Hepatocyte (in vitro differentiated cells): ENCODE measurements at regions not wholly inside any gene's neighbourhood (a gene's known extent, or its start where the extent isn't known, plus 50 kb on each side); places are given as distances from the start of the nearest gene placed in this dataset.

Source experiments
- DNase-seq: peaks from one replicate; pipeline ENCODE4 v3.0.0-alpha.2; 2016; ENCODE audit warnings: low spot score
- H2AFZ ChIP-seq: fragments of 200-600 bp; sonication (generic); 2 replicates; pipeline ENCODE4 v1.6.0; 2016; ENCODE audit warnings: antibody characterized with exemption, mild to moderate bottlenecking
- H3K27ac ChIP-seq: fragments of 200-600 bp; sonication (generic); 2 replicates; pipeline ENCODE4 v1.5.1; 2016; ENCODE audit warnings: mild to moderate bottlenecking
- H3K27me3 ChIP-seq: fragments of 200-600 bp; sonication (generic); 2 replicates; pipeline ENCODE4 v1.6.1; 2016
- H3K36me3 ChIP-seq: fragments of 200-600 bp; sonication (generic); replicated peaks from 2 replicates; pipeline ENCODE4 v1.5.1; 2016; ENCODE audit warnings: low read depth; ENCODE audit not compliant: insufficient read depth
- H3K4me1 ChIP-seq: fragments of 200-600 bp; sonication (generic); 2 replicates; pipeline ENCODE4 v1.5.1; 2016; ENCODE audit warnings: mild to moderate bottlenecking, moderate library complexity; ENCODE audit not compliant: insufficient read depth
- H3K4me2 ChIP-seq: fragments of 200-600 bp; sonication (generic); 2 replicates; pipeline ENCODE4 v1.6.0; 2016
- H3K4me3 ChIP-seq: fragments of 200-600 bp; sonication (generic); 2 replicates; pipeline ENCODE4 v1.5.1; 2016; ENCODE audit warnings: mild to moderate bottlenecking
- H3K79me2 ChIP-seq: fragments of 200-600 bp; sonication (generic); 2 replicates; pipeline ENCODE4 v1.6.0; 2017; ENCODE audit warnings: mild to moderate bottlenecking
- H3K9me2 ChIP-seq: fragments of 200-600 bp; sonication (generic); replicated peaks from 2 replicates; pipeline ENCODE4 v1.6.0; 2017; ENCODE audit warnings: mild to moderate bottlenecking; ENCODE audit not compliant: insufficient read depth
- H3K9me3 ChIP-seq: fragments of 200-600 bp; sonication (generic); 2 replicates; pipeline ENCODE4 v1.5.1; 2016; ENCODE audit warnings: low read depth, mild to moderate bottlenecking
- H4K20me1 ChIP-seq: fragments of 200-600 bp; sonication (generic); 2 replicates; pipeline ENCODE4 v1.6.0; 2016; ENCODE audit warnings: mild to moderate bottlenecking; ENCODE audit not compliant: insufficient read depth, poor library complexity, severe bottlenecking
- CTCF ChIP-seq: fragments of 200-600 bp; sonication (generic); IDR thresholded peaks from 2 replicates; pipeline ENCODE4 v1.5.1; 2016; ENCODE audit warnings: antibody characterized with exemption, mild to moderate bottlenecking; ENCODE audit not compliant: poor library complexity
- EZH2 ChIP-seq: fragments of 200-600 bp; sonication (generic); IDR thresholded peaks from 2 replicates; pipeline ENCODE4 v1.6.1; 2016; ENCODE audit warnings: antibody characterized with exemption, mild to moderate bottlenecking, borderline replicate concordance
- EZH2phosphoT487 ChIP-seq: fragments of 200-600 bp; sonication (generic); IDR thresholded peaks from one replicate; pipeline ENCODE4 v1.6.1; 2018; ENCODE audit warnings: antibody characterized with exemption, mild to moderate bottlenecking, low read depth, moderate library complexity; ENCODE audit not compliant: unreplicated experiment, severe bottlenecking
- WGBS: methylation state at CpG from one replicate; pipeline ENCODE4 v1.1.6; 2016; ENCODE audit warnings: low lambda C conversion rate; ENCODE audit errors: missing lambda C conversion rate; 5-methylcytosine and 5-hydroxymethylcytosine counted together

GRCh38 chr10:130361351-130362105 is 225.3 kb downstream of the GLRX3 start:
- no peaks in the 10 kb centered on the region for H3K79me2 ChIP-seq
- peaks cover 5% of the 10 kb centered on the region for H3K4me1 ChIP-seq
- H3K4me3 ChIP-seq: no peak overlapping the region
- peak overlapping the region; percentile 10 for H3K4me2 ChIP-seq
- no peaks in the 10 kb centered on the region for H3K36me3 ChIP-seq
- no peak overlapping the region for H3K27ac ChIP-seq
- 87% methylated on average over 10 of the region's 10 CpGs for WGBS
- TF ChIP-seq EZH2phosphoT487 (no peak), CTCF (no peak), EZH2 (no peak)
- no peak overlapping the region for H2AFZ ChIP-seq
- H3K9me2 ChIP-seq: no peaks in the 10 kb centered on the region
- no peaks in the 10 kb centered on the region for H3K9me3 ChIP-seq
- no peak for DNase-seq
- no peaks in the 10 kb centered on the region for H3K27me3 ChIP-seq
- no peaks in the 10 kb centered on the region for H4K20me1 ChIP-seq

- no peak overlapping the region for H3K4me3 ChIP-seq
- peaks cover 5% of the 10 kb centered on the region for H3K4me1 ChIP-seq
- H4K20me1 ChIP-seq: no peaks in the 10 kb centered on the region
- no peaks in the 10 kb centered on the region for H3K9me2 ChIP-seq
- H3K79me2 ChIP-seq: no peaks in the 10 kb centered on the region
- H3K27ac ChIP-seq: no peak overlapping the region
- no peaks in the 10 kb centered on the region for H3K9me3 ChIP-seq
- H2AFZ ChIP-seq: no peak overlapping the region
- peak; percentile 80 for DNase-seq
- peak overlapping the region; percentile 10 for H3K4me2 ChIP-seq
- 24% methylated on average over 9 of the region's 9 CpGs for WGBS
- no peaks in the 10 kb centered on the region for H3K36me3 ChIP-seq
- no peaks in the 10 kb centered on the region for H3K27me3 ChIP-seq
- TF ChIP-seq CTCF (peak; percentile 8), EZH2phosphoT487 (no peak)
These were observed 226.1 kb downstream of the GLRX3 start for GRCh38 chr10:130362308-130362761.

GRCh38 chr10:130363051-130363450 is 226.9 kb downstream of the GLRX3 start:
- no peak for DNase-seq
- Histone ChIP-seq H3K27ac (no peak overlapping the region), H2AFZ (no peak overlapping the region), H3K4me1 (peaks cover 5% of the 10 kb centered on the region), H3K36me3 (no peaks in the 10 kb centered on the region), H3K79me2 (no peaks in the 10 kb centered on the region), H4K20me1 (no peaks in the 10 kb centered on the region), H3K9me2 (no peaks in the 10 kb centered on the region), H3K4me2 (no peak overlapping the region), H3K4me3 (no peak overlapping the region), H3K9me3 (no peaks in the 10 kb centered on the region), H3K27me3 (no peaks in the 10 kb centered on the region)
- TF ChIP-seq EZH2 (no peak), CTCF (no peak), EZH2phosphoT487 (no peak)
- 97% methylated on average over 5 of the region's 5 CpGs for WGBS
